KG1 (cell line): ENCODE measurements at regions not wholly inside any gene's neighbourhood (a gene's known extent, or its start where the extent isn't known, plus 50 kb on each side); places are given as distances from the start of the nearest gene placed in this dataset.
"Not testable (repeated sequence)": the region's sequence is repeated elsewhere in the genome, so short reads cannot be mapped to it uniquely, and the experiment has no call there.

Experiments
- DNase-seq: peaks from one replicate; lab custom pipeline; 2025; lab: John Stamatoyannopoulos, UW

DNA sequence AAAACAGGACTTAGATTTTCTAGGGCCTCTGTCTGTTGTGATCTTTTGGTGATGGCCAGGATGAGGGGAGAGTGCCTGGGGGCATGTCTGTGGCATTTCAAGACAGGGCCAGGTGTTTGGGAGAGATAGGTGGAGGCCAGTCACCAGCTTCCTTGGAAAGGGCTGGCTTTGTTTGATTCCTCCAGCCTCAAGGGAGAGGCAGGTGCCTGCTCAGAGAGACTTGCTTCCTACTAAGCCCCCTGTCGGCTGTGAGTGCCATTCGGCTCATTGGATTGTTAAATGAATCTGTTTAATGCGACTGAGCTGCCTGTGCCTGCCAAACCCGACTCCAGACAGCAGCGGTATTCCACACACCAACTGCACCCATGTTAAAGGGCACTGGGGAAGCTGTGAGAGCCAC is 304.1 kb upstream of the COBL start:
- DNase-seq = no peak

DNA sequence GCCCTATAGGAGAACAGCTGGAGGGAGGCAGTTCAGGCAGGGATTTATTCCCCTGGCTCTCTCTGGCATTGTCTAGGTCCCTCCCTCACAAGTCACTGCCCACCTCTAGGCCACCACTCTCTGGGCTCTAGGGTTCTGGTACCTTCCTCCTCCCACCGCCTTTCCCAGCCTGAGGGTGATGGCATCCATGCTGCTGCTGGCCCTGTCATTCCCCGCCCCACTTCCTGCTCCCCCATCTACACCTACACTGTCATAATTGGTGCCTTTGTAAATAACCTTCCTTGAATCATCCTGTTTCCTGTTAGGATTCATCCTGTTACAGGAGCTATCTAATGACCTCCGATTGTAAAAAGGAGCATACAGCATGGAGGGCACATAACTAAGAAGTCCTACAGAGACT is 303.3 kb upstream of the COBL start:
- no peak for DNase-seq

DNA sequence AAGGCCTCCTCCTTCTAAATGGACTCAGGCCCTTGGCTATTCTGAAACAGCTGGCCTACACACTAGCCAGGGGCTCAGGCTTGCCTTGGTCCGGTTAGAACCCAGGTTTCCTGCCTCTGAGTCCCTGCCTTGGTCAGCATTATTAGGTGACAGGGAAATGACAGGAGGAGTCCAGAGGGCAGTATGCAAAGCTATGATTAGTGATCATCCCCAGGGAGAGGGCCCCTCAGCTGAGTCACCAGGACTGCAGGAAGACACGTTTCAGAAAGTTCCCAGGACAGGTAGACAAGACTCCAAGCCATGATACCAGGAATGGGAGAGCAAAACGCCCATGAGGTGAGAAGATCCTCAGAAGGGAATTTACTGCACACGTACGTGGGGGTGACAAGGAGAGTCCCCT is 301.1 kb upstream of the COBL start:
- DNase-seq = no peak

DNA sequence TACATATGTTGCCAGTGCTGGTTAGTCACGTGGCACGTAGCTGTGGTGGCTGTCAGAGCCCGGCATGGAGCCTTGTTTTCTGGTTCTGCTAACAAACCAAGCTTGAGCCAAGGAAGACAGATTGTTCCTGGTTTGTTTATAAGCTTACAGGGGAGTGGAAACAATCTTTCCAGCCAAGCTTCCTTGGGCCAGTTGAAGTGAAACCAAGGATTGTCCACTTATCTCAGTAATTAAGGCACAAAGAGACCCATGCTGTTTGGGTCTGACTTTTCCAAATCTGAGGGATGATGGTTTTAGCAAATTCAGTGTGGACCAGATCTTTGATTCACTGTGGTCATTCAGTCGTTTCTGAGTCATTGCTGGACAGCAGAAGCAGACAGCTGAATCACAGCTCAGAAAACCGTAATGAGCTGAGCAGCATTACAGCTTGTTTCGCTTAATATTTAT is 297.3 kb upstream of the COBL start:
- no peak for DNase-seq

DNA sequence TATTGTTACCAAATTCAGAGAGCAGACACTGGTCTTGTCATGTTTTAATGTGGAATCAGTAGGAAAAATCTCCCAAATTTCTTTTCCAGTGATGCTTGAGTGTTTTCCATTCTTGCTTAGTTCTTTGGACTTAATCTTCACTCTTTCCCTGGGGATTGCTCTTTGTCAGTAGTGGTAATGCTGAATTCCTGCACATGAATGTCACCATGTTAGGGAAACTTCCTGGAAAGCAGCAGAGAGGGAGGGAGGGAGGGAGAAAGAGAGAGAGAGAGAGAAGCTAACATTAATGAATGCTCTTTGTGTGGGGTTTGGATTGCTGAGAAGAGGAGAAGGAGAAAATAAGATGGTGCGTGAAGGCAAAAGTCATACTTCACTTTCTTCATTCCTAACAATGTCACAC is 295.3 kb upstream of the COBL start:
- no peak for DNase-seq

DNA sequence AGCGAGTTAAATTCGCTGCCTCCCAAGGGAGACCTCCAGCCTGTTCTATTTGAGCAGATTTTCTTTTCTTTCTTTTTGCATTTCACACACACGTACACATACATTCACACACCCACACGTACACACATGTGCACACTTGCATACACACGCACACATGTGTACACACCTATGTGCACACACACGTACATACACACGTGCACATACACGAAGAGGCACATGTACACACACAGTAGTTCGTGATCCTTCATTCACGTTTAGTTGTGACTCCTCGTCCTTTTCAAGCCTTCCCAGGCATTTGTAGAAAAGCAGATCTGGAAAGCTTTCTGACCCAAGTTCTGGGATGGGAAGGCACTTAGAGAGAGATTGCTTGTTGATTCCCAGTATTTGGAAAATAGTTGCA is 290.8 kb upstream of the COBL start:
- DNase-seq = no peak

DNA sequence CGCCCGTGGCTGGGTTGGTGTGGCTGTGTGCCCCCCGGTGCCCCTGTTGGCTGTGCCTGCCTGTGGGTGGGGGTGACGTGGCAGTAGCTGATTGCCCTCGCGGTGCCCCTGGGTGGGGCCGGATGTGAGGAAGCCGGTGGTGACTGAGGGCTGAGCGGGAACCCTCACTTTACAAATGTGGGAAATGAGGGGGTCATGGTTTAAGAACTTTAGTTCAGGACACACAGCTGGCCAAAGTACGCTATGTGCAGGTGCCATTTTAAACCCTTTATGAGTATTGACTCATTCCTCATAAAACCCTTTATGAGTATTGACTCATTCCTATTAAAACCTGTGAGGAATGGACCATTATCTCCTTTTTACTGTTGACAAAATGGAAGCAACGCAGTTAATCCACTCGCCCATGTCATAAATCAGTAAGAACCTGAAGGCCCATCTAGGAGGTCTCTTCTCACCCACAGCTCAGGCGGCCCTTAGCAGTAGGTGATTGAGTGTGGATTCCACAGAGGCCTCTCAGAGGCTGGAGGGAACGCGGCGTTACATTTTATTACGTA is 290.1 kb upstream of the COBL start:
- DNase-seq = no peak

DNA sequence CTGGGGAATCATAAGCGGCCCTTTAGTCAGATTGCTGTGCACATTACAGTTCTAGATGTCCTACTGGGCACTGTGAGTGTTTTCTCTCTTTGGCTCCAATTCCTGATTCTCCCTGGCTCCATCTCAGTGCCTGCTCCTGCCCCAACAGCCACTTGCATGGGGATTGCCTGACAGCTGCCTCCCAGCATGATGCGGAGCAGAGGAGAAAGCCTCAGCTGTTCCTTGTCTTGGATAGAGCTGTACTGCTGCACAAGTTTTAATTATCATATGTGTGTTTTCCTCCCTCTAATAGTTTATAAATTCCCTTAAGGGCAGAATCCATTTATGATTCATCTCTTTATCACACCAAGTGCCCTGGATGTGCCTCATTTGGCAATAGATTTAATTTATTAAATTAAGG is 285.8 kb upstream of the COBL start:
- no peak for DNase-seq

DNA sequence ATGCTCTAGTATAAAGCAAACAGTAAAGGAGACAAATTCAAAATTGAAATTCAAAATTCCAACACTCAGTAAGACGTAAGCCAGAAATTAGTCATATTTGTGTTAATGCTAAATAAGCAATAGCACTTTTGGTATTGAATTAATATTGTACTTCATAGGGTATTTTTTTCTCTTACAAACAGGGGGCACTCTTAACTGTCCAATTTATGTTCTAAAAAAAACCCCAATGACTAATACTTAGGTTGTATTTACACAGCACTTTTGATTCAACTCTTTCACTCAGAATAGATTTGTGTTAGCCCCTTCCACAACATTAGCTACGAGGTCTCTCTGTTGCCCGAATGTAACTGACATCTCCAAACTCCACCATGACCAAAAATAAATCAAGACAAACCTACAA is 284.9 kb upstream of the COBL start:
- no peak for DNase-seq

DNA sequence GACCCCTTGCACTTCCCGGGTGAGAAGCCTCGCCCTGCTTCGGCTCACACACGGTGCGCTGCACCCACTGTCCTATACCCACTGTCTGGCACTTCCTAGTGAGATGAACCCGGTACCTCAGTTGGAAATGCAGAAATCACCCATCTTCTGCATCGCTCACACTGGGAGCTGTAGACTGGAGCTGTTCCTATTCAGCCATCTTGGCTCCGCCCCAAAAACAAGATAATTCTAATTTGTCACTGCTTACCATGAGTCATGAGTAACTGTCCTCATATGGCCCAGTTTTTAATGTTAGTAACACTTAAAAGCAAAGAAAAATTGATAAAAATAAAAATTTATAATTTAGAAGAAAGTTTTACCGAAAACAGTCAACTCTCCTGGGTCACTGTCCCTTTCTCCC is 283.3 kb upstream of the COBL start:
- not testable (repeated sequence) for DNase-seq

DNA sequence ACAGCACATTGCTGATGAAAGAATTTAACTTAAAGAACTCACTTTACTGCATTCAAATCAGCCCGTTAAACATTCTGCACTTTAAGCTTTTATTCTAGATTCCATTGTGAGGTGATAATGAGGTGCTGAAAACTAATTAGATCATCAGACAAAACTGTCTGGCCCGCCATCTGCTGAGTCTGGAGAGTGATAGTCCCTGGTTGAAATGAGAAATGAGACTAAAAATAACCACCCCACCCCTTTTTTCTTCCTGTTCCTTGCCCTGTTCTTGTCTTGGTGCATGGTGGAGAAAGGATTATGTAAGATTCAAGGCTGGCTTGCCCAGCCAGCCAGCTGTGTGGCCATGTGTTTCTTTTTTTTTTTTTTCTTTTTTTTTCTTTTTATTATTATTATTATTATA is 277.0 kb upstream of the COBL start:
- no peak for DNase-seq

DNA sequence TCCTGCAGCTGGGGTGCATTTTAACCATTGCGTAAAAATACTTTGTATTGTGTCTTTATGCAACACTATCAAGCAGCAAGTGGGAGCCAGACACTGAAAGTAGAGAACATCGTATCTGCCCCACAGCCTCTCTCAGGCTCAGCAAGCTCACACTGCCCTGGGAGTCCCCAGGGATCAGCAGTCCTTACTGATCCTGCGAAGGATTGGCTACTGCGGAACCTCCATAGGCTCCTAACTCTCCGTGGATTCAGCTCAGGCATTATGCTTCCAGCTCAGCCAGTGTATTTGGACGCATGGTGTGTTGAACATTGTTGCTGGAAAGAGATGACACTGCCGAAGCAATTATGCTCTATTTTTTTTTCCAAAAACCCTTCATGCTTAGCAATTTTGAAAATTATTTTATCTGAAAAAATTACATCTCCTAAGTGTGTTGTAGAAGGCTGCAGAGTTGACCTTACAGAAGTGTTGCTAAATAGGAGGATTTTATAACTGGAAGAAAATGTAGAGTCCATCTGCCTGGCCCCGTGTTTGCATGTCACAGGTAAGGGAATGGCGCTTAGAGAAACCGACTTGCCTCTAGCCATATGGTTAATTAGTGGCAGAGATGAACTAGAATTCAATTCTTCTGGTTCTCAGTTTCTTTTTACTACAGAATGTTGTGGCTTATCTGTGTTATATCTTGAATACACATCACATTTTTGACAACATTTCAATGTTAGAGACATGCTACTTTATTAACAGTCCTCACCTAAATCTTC is 276.4 kb upstream of the COBL start:
- no peak for DNase-seq

DNA sequence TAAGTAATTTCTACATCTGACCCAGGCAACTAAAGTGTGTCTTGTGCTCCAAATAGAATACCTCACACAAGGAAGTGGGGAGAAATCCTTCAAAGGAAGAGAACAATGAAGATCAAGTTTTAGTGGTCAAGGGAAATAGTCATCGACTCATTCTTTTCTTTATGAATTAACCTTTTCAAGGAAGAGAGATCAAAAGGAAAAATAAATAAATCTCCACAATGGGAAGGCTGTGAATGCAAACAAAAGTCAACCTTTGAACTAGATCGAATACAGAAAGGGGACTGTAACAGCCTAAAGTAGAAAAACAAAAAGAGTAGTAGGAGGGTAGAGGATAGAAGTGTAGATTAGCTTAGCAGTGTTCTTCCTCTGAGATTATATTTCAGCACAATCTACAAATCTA is 274.6 kb upstream of the COBL start:
- DNase-seq = no peak

DNA sequence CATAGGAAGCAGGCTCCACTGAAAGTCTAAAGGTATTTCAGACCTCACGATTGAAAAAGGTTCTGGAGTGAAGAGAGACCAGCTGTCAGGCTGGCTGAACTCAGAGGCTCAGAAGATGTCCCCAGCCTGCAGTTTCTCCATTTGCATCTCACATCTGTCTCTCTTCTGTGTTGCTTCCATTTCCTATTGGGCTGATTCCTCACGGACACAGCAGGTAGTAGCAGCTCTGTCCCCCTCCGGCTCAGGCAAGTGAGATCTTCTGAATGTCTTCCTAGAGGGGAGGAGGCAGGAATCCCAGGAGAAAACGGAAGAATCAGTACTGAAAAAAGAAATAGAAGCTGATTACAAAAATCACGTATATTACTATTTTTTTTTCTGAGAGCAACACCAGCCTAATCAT is 274.1 kb upstream of the COBL start:
- DNase-seq = no peak

DNA sequence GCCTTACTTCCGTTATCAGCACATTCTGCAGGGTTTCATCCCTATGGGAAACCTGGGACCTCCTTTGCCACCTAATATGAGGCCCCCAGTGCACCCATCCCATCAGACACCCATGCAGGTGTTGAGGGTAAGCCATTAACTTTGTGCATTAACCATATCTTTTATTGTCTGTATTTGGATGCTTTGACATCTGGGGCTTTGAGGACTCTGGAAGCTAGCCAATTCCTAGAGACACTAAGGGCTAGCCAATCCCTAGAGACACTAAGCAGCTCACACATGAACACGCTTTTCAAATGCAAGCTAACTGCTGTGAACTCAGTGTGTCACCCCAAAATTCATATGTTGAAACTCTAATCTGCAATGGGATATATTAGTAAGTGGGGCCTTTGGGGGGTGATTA is 272.5 kb upstream of the COBL start:
- no peak for DNase-seq

DNA sequence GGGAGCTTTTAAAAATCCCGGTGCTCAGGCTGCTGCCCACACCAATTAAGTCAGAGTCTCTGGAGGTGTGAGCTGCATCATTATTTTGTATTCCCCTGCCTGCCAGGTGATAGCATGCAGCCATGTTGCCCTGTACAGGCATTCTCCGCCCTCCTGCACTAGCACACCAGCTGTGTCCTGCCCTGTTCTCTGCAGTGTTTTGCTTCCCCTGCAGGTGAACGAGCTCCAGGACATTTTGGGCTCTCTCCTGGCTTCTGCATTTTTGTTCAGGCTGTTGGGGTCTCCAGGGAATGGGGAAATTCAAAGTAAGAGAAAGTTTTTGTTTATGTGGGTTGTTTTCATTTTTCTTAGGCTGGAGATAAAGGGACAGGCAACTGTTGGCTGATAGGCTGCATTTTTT is 271.0 kb upstream of the COBL start:
- DNase-seq = no peak

DNA sequence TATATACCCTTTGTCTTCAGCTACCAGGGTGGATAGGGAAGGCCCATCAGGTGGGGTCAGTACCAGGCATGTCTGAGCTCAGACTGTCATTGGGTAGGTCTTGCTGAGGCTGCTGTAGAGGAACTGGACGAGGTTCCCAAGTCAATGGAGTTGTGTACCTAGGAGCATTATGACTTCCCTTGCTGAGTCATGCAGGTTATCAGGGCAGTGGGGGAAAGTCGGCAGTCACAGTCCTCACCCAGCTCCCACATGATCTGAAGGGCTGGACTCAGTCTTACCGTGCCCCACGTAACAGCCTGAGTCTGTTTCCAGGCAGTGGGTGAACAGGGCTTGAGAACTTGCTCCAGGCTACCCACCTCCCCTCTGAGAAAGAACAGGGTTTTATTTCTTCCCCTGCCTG is 260.8 kb upstream of the COBL start:
- DNase-seq = no peak

DNA sequence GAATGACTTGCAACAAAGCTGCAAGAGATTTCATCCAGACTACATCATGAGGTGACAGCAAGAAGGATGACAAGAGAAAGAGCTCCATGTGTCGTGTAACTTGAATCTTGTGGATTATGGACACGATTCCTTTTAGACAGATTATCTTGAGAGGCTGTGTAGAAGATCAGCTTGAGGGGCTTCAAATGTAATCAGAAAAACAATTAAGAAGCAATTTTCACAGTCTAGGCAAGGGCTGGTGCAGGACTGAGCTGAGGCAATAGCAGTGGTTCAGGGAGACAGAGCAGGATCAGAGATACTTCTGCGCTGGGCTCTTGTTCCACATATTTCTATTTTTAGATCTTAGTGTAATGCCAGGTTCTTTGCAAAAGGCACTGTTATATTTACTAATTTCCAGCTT is 253.0 kb upstream of the COBL start:
- DNase-seq = no peak

DNA sequence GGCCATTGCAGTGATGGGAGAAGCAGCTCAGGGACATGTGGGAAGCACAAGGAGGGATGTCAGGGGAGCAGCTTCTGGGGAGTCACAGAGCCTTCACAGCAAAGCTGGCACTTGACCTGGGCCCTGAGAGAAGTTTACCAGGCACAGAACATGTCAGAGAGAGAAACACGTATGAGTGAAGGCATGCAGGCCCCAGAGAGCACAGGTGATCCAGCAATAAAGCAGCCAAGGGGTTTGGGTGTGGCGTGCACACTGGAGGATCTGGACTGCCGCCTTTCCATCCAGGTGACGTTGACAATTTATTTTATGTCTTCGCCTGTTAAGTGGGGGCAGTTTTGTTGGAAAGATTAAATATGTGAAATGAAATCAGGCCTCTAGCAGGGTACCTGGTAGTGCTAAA is 252.6 kb upstream of the COBL start:
- DNase-seq = no peak

DNA sequence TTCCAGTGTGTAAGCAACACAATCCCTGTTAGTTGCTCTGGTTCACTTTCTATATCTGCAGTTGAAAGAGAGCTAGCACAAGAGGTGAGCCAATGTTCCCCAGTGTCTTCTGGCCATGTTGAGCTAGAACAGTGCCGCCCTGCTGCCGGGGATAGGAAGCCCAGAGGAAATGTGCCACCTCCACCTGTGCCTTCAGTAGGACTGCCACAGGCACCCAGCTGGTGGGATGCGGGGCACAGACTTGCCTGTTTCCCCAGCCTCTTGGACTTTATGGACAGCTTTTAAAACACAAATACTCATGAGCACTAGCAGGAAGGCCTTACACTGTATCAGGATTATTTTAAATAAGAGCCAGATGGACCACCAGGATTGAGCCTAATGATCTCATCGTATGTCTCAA is 234.5 kb upstream of the COBL start:
- DNase-seq = no peak

DNA sequence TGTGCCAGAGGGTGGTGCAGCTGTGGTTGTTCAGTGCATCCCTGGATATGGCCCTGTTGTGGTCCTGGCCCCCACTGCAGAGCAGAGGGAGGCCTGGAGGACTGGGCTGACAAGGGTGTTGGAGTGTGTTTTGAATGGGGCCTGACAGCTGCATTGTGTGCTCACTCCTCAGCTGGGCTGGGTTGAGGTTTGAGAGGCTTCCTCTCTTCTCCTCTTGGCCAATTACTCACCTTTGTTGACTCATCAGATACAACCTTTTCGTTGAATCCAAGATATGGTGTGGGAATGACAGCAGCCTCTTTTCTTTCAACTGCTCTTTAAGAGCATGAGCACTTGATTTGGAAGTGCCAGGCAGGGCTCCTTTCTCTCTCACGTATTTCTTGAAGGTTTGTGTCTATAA is 228.5 kb upstream of the COBL start:
- no peak for DNase-seq

DNA sequence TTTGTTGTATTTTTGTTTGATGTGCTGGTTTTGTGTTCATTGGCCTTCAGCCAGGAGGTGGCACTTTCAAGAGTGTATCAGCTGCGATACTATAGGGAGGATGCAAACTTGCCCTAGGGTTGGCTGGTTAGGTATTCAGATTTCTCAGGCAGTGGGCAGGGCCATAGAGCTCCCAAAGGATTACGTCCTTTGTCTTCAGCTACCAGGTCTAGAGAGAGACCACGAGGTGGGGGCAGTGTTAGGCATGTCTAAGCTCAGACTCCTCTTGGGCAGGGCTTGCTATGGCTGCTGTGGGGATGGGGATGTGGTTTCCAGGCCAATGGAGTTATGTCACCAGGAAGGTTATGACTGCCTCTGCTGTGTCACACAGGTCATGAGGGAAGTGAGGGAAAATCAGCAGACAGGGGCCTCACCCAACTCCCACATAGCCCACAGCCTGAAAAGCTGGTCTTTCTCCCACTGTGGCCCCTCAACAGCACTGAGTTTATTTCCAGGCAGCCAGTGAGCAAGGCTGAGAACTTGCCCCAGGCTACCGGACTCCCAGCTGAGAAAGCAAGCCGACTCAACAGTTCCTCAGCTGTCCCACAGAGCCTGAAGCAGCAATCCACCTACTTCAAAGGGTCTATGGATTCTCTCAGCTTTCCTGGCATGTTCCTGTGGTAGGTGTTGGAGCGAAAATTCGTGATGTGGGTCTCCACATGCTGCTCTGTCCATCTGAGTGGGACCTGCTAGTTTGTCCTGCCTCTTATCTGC is 227.4 kb upstream of the COBL start:
- DNase-seq = no peak

DNA sequence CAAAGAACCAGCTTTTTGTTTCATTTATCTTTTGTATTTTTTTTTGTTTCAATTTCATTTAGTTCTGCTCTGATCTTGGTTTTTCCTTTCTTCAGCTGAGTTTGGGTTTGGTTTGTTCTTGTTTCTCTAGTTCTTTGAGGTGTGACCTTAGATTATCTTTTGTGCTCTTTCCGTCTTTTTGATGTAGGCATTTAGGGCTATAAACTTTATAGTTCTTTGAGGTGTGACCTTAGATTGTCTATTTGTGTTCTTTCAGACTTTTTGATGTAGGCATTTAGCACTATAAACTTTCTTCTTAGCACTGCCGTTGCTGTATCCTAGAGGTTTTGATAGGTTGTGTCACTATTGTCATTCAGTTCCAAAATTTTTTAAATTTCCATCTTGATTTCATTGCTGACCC is 224.3 kb upstream of the COBL start:
- not testable (repeated sequence) for DNase-seq

DNA sequence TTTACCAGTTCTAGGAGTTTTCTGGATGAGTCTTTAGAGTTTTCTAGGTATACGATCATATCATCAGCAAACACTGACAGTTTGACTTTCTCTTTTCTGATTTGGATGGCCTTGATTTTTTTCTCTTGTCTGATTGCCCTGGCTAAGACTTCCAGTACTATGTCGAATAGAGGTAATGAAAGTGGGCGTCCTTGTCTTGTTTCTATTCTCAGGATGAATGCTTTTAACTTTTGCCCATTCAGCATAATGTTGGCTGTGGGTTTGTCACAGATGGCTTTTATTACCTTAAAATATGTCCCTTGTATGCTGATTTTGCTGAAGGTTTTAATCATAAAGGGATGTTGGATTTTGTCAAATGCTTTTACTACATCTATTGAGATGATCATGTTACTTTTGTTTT is 223.2 kb upstream of the COBL start:
- no peak for DNase-seq
